Inflammatory macrophage treated with lipopolysaccharide for 1 hour (primary cell): ENCODE measurements at regions not wholly inside any gene's neighbourhood (a gene's known extent, or its start where the extent isn't known, plus 50 kb on each side); places are given as distances from the start of the nearest gene placed in this dataset.
"Not testable (repeated sequence)": the region's sequence is repeated elsewhere in the genome, so short reads cannot be mapped to it uniquely, and the experiment has no call there.

Experiments used
- DNase-seq, 2 donors: peaks; one replicate each; pipeline ENCODE4 v3.0.0-alpha.2; 2020 to 2022

DNA sequence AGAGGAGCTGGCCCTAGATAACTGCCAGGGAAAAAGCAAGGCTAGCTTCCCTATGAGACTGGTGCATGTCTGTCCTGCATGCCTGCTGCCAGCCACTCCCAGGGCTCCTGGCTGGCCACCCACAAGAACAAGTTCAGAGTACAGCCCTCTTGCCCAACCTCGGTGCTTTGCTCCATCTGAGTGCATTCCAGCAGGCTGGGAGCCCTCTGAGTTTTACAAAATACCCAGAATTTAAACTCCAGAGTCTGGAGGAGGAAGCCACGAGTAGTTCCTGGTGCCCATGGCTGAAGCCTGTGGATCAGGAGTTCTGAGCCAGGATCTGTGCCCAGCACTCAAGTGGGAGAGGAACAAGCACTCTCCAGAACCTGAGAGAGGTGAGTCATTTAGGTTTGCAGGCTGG is 111.6 kb downstream of the MAGEE2 start:
- no peak for DNase-seq

DNA sequence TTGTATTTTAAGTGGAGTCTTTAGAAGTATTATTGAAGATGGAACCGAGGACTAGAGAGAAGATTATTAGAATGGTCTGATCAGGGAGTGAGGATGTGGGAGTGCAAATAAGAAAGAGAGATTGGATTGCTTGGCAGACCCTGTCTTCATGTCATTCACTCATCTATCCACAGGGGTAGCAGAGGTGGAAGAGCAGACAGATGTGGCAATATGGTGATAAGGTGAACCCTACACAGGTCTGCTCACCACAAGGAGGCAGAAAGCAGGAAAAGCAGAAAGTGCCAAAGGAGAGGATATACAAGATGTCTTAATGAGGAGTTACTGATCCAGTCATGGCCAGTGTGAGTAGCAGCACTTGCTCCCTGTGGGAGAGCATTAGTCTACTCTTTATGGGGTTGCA is 129.4 kb downstream of the MAGEE2 start:
- no peak for DNase-seq

DNA sequence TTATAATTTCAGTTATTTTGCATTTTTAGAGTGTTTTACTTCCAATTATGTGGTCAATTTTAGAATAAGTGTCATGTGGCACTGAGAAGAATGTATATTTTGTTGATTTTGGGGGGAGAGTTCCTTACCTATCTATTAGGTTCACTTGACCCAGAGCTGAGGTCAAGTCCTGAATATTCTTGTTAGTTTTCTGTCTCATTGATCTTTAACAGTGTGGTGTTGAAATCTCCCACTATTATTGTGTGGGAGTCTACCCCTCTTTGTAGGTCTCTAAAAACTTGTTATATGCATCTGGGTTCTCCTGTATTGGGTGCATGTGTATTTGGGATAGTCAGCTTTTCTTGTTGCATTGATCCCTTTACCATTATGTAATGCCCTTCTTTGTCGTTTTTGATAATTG is 127.0 kb upstream of the ZDHHC15 start:
- DNase-seq: no peak

DNA sequence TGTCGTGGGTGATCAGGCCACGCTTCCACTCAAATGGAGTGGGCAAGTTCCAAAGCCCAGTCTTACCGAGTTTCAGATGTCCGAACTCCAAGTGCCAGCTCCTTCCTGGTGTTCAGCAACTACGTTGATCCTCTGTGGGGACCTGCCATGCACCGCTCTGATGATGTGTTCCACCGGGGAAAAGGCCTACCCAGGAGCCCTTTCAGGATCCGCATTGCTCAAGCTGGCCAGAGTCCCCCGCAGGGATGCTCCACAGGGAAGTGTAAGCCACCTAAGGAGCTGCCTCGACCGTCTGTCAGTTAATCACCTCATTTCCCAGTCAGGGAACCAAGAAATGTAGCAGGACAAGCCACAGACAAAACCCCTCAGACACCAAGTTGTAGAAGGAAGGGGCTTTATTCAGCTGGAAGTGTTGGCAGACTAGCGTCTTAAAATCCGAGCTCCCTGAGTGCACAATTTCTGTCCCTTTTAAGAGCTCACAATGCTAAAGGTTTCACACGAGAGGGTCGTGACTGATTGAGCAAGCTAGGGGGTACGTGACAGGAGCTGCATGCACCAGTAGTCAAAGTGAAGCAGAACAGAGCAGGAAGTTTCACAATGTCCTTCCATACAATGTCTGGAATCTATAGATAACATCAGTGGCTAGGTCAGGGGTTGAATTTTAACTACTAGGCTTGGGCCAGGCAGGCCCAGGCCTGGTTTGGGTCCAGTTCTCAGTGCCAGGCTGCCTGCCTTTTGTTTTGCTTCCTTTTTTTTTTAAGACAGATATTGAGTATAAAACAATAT is 126.2 kb upstream of the ZDHHC15 start:
- DNase-seq: no peak

DNA sequence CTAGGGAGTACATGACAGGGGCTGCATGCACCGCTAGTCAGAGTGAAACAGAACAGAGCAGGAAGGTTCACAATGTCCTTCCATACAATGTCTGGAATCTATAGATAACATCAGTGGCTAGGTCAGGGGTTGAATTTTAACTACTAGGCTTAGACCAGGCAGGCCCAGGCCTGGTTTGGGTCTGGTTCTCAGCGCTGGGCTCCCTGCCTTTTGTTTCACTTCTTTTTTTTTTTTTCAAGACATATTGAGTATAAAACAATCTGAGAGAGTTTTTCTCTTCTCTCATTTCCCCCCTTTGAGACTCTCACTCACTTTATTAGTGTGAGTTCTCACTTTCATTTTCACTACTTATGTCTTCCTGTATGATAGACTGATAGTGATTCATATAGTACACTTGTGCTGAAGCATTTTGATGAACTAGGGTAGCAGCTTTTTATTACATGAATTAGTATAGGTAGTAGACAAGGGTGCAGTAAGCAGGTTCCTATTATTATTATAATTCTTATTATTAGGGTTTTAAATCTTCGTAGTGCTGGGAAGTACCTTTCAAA is 120.0 kb upstream of the ZDHHC15 start:
- no peak for DNase-seq

DNA sequence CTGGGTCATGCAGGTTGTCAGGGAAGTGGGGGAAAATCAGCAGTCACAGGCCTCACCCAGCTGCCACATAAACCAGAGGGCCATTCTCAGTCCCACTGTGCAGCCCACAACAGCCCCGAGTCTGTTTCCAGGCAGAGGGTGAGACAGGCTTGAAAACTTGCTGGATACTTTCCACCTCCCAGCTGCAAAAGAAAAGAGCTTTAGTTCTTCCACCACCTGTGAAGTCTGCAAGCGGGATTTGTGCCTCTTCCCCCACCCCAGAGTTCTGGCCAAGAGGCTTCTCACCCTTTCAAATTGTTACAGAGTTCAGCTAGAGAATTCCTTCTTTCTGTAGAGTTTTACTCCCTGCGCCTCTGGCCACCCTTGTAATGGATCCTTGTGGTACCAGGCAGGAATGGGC is 115.5 kb upstream of the ZDHHC15 start:
- DNase-seq: no peak

DNA sequence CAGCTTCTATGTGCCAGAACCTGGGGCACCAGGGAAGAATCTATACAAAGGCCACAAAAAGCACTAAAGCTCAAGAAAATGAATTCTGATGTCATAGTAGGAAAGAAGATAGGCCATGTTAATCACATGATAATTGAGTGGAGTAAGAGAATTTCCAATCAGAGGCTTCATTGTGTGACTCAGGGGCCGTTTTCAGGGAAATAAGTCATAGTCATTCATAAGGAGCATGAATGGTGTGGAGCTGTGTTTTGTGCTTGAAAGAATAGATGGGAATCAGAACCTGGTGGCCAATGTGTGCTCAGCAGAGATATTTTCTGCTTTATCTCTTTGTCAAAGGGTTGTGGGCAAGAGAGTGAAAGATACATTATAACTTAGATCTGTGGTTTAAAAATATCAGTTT is 102.4 kb upstream of the ZDHHC15 start:
- DNase-seq: no peak

DNA sequence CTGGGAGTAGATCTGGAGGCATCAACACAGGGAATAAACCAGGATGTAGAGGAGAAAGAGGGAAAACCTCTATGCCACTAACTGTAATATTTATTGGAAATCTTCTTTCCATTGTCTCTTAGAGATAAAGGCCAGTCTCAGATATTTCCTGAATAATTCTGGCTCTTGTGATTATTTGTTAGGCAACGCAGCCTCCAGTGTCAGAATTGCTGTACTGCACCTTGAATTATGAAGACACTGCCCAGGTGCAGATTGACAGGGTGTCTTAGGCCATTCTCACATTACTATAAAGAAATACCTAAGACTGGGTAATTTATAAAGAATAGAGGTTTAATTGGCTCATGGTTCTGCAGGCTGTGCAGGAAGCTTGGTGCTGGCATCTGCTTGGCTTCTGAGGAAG is 100.7 kb upstream of the ZDHHC15 start:
- DNase-seq: no peak

DNA sequence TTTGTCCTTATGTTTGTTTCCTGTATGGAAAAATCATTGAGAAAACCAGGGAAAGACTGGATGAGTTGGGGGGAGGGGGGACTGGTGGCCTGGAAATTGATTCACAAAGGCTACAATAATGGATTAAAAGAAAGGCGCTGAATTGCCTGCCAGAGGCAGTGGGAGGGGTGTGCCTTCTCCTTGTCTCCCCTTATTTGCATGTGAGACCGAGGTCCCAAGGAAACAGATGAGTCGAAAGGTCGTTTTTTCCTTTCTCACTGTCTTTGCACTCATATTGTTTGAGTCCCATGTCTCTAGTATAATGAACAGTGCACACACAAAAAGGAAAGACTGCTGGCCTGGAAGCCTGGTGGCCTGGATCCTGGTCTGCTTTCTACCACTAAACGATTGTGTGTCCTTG is 86.6 kb upstream of the ZDHHC15 start:
- no peak for DNase-seq

DNA sequence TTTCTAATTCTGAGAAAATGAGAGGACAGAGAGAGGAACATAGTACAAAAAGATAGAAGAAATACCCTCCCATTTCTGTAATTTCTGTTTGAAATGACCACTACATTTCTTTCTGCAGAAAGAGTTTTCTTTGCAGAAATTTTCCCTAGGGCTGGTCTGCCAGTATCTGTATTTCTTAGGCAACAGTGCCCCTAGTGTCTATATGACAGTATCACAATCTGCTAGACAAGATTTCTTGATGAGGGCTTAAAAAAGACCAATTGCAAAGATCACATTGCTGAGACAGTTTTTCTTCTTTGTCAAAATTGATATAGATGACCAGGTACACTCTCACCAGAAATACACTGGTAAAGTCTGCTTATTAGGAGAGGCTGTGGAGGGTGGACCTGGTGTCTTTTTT is 81.0 kb upstream of the ZDHHC15 start:
- DNase-seq: peak; percentile 3 to 12

DNA sequence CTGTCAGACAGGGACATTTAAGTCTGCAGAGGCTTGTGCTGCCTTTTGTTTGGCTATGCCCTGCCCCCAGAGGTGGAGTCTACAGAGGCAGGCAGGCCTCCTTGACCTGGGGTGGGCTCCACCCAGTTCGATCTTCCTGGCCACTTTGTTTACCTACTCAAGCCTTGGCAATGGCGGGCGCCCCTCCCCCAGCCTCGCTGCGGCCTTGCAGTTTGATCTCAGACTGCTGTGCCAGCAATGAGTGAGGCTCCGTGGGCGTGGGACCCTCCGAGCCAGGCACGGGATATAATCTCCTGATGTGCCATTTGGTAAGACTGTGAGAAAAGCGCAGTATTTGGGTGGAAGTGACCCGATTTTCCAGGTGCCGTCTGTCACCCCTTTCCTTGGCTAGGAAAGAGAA is 79.2 kb upstream of the ZDHHC15 start:
- DNase-seq: not testable (repeated sequence)

DNA sequence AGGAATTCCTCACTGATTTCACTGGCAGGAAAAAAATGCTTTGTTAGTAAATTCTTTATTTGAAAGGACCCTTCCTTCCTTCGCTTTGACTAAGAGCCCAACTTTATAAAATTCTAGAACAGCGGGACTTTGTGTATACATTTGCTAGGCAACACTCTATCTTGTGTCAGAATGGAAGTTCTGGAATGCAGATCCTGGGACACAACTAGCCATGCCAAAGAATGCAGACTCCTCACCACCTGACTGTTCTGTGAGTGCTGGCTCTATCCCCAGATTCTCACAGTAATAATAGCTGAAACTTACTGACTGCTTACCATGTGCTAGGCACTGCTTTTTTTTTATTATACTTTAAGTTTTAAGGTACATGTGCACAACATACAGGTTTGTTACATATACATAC is 73.3 kb upstream of the ZDHHC15 start:
- no peak for DNase-seq

DNA sequence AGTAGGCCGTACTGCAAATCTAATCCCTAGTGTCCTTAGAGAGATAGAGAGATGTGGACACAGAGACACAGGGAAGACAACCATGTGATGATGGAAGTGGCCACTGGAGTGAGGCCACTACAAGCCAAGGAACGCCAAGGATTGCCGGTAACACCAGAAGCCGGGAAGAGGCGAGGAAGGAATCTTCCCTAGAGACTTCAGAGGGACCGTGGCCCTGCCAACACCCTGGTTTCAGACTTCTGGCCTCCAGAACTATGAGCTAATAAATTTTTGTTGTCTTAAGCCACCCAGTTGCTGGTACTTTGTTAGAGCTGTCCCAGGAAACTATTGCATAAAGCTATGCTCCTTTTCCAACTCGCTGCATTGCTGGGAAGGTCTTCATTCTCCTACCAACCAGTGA is 70.3 kb upstream of the ZDHHC15 start:
- DNase-seq: not testable (repeated sequence)

DNA sequence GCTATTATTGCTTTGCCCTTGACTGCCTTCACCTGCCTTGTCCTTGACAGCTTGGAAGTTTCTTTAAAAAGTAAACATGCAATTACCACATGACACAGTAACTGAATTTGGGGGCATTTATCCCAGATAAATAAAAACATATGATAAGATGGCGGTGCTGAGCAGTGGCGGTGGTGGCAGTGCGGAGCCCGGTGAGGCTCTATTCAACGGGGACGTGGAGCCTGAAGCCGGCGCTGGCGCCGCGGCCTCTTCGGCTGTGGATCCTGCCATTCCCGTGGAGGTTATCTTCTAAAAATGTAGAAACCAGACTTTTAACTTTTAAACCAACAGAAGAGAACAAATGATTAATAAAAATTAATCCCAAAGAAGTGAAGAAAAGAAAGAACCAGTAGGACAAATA is 59.7 kb upstream of the ZDHHC15 start:
- DNase-seq: no peak
